ENCODE measurements at regions not wholly inside any gene's neighbourhood (a gene's known extent, or its start where the extent isn't known, plus 50 kb on each side); places are given as distances from the start of the nearest gene placed in this dataset.
A peak's percentile ranks its signal among the peaks of the same experiment; 100 is the strongest.
"Not testable (repeated sequence)": the region's sequence is repeated elsewhere in the genome, so short reads cannot be mapped to it uniquely, and the experiment has no call there.

DNA sequence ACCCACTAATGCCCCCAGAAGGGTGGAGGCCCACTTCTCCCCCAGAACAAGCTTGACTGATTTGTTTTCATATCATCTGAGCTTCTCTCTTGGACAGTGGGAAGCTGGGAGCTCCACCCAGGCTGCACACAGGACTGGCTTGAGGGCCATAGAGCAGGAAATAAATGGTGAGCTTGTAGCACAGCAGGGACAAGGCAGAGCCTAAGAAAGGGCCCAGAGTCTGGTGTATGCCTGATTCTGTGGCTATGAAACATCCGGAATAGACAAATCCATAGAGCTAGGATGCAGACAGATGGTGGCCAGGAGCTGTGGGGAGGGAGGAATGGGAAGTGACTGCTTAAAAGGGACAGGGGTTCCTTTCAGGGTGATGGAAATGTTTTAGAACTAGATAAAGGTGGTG lies 79.0 kb downstream of the ARL6IP4 start:
- peak; percentile 22 for DNase-seq

DNA sequence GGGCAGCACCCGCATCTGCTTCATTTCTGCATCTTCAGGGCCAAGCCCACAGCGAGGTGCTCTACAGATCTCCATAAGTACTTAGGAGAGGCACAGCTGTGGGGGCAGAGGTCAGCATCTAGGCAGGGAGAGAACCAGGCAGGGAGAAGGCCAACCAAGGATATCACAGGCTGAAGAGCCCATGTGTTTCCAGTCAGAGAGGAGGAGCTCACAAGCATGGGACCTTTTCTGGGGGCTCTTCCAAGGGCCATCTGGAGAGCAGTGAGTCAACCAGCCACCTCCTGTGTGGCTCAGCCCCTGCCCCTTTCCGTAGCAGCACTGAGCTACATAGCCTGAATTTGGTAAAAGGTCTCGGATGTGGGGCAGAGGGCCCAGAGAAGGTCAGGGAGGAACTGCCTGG lies 78.5 kb downstream of the ARL6IP4 start:
- DNase-seq, result no peak

DNA sequence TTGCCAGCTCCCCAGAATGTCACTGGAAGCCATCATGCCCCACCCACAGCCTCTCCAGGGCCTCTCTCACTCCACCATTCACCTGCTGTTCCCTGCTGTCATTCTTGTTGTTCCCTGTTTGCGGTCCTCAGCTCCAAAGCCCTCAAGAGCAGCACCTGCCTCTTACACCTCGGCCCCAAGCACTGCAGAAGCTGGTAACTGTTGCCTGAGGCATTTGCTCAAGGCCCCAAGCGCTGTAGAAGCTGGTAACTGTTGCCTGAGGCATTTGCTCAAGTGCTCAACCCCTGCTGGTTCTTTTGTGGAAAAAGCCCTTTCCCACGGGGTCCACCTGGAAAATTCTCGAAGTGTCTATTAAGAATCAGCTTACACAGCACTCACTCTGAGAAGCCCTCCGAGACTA lies 78.0 kb downstream of the ARL6IP4 start:
- no peak for DNase-seq

DNA sequence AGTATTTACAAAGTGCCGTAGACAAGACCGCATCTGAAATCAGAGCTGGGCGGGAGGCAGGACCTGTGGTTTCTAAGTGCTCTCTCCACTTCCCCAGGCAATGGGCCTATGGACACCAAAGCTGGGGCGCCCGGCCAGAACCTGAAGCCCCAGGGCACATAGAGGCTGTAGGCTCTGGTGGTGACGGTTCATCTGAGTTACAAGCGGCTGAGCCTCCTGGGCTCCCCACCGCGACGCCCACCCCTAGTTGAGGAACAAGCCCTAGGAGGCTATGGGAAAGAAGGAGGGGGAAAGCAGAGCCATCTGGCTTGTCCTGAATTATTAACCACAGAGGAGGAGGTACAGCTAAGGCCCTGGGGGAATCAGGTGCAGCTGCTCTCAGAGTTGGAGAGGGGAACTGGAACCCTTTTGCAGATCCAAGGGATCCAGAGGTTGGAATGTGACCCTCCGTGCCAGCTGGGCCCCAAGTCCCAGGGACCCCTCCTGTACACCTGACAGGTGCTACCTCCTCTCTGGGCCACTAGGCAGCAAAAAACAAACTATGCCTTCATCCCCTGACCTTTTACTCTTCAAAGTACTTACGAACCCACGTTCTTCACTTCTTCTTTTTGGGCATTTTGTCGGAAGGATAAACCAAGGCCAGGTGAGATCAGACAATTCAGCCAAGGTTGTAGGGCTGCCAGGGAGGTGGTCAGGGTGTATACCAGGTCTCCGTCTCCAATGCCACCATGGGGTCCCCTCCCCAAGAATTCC lies 77.2 kb downstream of the ARL6IP4 start:
- DNase-seq, result peak; percentile 28

DNA sequence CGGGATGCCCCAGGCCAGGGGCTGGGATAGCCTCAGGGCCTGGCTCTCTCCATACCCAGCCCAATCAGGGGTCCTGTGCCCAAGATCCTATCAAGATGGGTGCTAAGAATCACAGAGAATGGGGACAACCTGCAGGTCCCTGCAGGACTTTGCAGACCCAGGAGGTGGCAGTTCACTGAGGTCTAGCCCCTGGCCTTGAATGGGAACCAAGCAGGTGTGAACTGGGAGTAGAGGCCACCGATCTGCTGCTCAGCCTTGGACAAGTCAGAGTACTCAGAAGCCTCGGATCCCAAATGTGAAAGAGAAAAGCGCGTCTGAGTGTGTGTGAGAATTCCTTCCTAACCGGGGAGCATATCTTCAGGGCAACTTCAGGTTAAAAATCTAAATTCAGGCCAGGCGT lies 76.2 kb downstream of the ARL6IP4 start:
- no peak for DNase-seq

DNA sequence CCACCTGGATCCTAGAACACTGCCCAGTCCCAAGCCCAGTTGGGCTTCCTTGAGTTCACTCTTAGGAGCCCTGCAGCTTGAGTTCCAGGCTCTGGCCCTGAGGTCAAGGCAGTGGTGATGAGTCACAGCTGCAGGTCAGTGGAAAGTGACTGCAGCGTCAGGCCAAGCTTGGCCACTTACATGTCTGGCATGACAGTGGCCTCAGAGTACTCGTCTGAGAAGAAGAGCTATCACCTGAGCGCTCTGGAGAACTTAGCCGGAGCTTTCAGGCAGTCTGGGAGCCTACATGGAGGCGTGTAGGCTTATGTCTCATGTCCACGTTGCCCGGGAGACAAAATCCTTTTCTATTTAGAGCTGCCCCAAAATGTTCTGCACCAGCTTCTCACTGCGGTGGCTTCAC lies 75.6 kb downstream of the ARL6IP4 start:
- DNase-seq, result no peak

DNA sequence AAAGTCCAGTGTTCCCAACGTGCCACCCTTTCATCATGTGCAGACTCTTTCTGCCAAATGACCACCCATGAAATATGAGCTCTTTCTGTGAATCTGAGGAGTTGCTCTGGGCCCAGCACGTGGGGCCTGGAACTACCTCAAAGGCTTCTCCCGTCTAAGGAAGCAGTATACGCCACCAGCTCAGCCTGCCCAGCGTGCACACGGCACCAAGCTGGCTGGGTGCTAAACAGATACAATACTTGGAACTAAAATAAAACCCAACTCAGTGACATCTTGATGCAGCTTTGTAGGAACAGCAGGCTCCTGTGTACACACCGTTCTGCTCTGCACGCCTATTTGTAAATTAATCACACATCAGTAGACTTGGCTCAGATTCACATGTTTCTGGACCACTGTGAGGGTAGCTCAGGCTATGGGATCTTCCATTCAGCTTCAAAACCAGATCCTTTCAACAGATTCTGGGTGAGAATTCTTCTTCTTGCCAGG lies 74.8 kb downstream of the ARL6IP4 start:
- DNase-seq, result no peak

DNA sequence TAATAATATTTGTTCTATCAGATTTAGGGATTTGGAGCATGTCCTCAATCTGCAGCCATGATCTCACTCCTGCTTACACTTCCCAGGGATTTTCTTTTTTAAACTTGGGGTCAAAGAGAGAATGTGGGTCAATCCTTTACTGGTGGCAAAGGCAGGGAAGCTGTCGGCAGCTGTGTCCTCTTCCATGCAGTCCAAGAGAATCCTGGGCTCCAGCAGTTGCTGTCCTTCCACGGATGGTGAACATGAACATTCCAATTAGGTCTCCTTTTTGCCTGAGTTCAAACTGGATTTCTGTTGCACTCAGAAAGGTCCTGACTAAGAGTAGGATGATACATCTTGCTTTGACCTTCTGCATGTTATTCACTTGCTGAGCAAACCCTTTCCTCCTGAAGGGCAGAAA lies 73.9 kb downstream of the ARL6IP4 start:
- no peak for DNase-seq

DNA sequence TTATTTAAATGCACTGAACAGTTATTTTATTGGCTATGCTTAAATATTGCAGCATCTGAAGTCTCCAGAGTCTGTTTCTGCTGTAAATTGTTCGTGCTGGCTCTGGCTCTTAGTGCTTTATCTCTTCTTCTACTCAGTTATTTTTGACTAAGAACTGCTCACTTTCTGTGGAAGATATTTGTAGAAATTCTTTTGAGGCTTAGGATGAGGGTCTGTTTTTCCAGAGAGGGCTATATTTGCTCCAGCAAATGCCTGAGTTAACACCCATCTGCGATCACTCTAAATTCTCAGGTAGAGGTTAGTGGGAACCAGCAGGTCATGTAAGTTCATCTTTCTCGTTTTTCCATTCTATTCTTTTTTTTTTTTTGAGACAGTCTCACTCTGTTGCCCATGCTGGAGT lies 71.1 kb downstream of the ARL6IP4 start:
- DNase-seq, result no peak

DNA sequence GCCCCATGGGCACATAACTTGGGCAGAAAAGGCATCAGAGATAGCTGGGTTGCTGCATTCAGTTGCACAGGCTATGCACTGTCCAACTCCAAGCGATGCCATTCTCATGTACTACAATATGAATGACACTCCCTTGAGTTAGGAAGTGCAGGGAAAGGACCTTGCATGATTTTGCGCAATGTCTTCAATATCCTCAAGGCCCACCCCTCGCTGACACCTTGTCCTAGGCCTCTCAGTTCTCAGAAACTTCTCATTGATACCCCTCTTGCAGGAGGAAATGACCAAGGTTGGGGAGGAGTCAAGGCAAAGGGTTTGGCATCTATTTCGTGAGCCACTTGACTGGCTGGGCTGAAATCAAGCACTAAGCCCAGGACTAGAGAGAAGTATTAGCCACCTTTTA lies 70.4 kb downstream of the ARL6IP4 start:
- DNase-seq, result no peak

DNA sequence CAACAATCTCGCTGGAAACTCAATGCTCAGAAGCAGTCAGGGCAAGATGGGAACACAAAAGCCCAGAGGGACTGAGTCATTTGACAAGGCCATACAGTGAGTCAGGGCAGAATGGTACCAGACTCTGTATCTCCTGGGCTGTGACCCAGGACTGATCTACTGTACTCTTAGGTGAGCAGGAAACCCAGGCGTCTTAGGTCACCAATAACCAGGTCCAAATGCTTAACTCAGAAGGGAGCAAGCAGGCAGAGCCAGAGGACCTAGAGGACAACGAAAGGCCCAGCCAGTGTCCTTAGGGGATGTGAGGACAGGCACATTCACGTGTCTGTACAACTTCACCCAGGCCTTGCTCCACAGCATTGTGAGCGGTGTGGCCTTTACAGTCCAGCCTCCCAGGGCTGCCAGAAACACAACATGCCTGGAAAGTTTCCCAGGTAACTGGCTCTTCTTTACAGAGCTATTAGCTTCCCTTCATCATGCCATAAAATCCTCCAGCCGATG lies 69.9 kb downstream of the ARL6IP4 start:
- no peak for DNase-seq

DNA sequence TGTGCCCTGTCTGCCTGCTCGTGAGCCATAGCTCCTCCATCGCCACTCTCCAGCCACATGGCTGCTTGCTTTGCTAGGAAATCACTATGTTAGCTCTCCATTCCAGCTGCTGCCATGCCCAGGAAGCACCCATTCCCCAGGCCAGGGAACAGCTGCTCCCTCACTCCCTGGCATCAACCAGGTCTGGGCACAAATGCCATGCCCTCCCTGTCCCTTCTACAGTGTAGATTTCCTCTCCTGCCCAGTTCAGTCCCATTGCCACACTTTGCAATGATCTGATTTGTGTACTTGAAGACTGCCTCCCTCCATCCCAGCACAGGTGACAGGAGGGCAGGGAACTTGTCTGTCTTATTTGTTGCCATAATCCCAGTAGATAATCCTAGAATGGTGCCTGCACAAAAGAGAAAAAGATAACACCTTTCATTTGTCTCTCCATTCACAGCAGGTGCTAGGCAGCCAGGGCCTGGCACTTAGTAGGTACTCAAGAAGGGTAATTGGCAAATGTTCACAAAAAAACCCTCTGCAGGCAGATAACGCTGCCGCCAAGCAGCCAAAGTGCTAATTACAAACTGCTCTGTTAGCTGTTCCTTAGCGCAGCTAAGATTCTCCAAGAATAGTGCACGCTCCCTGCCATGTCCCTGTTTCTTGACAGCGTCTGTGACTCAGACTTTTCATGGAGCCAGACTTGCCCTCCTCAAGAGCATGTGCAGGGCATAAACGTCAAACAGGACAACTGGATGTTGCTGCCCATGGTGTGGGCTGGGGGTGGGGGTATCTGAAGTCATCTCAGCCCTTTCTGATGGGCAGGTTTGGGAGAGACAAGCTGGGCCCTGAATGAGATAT lies 69.1 kb downstream of the ARL6IP4 start:
- no peak for DNase-seq

DNA sequence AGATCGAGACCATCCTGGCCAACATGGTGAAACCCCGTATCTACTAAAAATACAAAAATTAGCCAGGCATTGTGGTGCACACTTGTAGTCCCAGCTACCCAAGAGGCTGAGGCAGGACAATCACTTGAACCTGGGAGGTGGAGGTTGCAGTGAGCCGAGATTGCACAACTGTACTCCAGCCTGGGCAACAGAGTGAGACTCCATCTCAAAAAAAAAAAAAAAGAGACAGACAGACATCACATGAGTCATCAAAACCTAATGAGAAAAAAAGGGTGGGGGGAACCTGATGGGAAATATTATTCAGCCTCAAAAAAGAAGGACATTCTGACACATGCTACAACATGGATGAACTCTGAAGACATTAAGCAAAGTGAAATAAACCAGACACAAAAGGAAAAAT lies 67.4 kb downstream of the ARL6IP4 start:
- not testable (repeated sequence) for DNase-seq

DNA sequence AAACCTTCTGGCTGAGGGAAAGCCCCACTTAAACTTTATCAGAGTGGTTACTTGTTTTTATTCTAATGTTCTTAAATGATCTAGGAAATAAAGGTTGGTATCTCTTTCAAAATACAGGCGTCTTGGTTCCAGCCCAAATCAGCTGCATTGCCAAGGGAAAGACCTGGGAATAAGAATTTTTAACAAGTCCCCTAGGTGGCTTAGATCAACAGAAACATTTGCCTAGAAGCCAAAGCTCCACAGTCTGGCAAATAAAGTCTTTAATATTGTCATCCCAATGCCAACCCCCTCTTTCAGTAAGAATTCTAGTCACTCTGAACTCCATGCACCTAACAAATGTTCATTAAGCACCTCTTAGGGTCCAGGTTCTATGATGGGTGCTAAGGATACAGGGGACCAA lies 66.8 kb downstream of the ARL6IP4 start:
- DNase-seq, result no peak

DNA sequence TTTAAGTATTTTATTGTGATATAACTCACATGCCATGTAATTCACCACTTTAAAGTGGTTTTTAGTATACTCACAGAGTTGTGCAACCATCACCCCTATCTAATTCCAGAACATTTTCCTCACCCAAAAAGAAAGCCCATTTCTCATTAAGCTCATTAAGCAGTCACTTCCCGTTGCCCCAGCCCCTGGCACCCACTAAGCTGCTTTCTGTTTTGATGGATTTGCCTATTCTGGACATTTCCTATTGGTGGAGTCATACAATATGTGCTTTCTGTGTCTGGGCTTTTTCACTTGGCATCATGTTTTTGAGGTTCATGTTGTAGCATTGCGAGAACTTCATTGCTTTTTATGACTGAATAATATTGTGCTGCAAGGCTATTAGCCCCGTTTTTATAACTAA lies 66.0 kb downstream of the ARL6IP4 start:
- DNase-seq, result no peak

DNA sequence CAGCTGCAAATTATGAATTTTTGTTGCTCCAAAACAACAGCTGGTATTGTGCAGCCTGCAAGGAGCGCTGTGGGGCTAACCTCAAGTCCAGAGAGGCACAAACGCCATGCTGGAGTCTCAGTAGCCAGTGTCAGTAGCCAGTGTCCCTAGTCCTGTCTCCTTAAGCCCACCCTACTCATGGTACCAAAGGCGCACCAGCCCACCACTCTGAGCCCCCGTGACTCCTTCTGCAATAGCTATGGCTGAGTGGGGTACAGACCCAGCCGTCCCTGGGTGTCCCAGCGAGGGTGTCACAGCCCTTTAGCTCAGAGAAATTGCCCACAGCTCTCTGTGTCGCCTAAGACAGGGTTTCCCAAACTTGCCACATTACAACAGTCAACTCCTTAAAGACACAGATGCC lies 65.2 kb downstream of the ARL6IP4 start:
- DNase-seq, result no peak

DNA sequence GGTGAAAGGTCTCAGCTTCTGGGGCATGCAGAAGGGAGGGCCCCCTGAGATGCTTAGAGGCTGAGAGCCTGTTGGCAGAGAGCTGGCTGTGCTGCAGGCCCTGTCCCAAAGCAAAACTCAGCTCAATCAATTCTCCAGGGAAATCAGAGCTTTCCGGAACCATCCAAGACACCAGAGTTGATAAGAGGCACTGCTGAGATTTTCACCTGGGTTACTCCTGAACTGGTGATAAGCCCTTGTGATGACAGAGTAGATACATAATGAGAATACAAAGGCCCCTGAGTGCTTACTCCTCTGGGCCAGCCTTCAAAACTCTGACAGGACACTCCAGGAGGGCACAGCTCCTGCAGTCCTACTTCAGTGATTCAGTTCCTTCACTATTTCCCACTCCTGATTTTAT lies 63.9 kb downstream of the ARL6IP4 start:
- DNase-seq, result no peak

DNA sequence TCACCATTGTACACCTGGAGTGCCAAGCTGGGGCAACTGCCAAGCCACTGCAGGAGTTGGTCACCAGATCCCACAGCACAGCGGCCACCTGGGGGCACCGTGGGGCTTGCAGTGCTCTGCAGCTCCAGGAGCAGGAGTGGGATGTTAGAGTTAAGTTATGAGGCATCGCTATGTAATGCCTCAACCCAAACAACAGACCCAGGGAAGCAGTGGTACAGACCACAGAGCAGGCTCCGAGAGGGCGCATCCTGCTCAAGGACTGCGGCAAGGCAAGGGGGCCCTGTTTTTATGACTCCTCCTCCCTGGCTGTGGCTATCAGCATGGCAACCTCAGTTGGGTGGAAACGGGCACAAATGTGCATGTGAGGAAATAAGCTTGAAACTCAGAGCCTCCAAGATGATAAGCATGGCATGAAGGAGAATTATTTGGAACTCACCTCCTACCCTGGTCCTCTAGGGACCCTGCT lies 63.1 kb downstream of the ARL6IP4 start:
- DNase-seq, result peak; percentile 26

DNA sequence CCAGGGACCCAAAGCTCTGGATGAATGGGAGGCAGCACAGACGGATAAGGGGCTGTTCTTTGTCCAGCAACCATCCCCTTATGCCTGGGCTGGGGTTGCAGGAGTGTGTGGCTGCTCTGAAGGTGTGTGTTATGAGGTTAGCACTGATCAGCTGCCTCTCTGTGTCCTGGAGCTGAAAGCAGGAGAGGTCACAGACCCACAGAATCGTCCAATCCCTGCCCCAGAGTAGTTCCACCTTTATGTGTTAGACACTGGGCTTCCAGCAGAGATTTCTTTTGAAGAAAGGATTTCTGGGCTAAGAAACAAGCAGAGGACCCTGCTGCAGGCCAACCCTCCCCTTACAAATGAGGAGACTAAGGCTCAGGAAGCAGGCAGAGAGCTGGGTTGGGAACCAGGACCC lies 62.4 kb downstream of the ARL6IP4 start:
- no peak for DNase-seq

DNA sequence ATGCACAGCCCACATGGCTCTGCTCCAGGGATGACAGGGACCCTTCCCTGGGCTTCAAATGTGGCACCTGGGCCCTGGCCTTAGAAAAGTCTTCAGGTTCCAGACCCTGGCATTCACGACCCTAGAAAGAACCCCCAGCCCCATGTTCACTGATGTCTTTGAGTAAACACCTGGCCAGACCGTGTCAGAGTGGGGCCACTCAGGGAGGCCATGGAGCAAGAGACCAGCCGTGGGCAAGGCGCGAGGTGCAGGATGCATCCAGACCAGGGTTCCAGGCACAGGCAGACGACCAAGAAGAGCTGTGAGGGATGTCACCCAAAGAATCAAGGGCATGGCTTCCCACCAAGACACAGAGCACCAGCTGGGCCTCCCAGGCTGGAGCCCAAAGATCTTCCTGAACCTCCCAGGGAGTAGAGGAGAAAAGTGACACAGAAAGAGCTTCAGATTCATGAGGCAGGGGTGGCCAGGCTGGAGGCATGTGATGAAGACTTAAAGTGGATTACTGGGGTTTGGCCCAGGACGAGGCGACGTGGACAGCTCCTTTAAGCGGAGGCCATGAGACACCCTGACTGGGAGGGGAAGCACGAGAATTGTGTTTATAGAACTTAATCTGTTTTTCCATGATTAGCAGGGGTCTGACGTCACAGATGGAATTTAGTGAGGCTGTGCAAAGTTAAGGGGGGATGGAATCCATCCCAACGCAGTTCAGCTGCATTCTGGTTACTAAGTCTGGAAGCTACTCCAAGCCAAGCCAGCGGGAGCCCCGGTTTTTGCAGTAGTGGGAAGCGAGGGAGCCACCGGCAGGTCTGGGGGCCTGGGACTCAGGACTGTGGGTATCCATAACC lies 61.6 kb downstream of the ARL6IP4 start:
- DNase-seq, result no peak

DNA sequence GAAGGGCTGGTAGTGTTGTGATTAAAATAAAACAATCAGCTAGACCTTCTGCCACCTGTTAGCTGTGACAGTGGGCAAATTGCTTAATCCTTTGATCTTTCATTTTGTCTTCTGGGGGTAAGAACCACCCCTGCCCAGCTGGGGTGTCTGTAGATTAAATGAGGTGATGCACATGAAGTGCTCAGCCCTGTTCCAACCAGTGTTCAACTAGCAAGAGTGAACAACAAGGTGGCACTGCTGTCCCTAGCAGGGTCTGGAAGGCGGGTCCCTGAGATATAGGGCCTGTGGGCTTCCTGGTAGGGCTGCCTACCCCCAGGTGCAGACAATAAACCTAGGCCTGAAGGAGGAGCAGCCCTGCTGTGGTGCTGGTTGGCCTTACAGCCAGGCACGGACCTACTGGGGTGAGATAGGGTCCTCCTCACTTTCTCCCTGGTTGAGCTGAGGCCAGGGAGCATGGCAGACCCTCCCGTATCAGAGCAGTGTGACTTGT lies 60.6 kb downstream of the ARL6IP4 start:
- peak; percentile 5 for DNase-seq

DNA sequence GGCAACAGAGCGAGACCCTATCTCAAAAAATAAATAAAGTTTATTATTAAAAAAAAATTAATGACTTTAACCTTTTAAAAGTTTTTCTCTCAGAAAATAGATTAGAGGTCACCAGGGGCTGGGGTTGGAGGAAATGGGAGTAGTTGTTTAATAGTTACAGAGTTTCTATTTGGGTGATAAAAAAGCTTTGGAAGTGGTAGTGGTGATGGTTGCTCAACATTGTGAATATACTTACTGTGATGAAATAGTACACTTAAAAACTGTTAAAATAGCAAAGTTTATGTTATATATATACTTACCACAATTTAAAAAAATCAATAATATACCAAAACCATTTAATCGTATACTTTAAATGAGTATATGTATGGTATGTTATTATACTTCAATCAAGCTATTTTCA lies 59.6 kb downstream of the ARL6IP4 start:
- DNase-seq, result no peak

DNA sequence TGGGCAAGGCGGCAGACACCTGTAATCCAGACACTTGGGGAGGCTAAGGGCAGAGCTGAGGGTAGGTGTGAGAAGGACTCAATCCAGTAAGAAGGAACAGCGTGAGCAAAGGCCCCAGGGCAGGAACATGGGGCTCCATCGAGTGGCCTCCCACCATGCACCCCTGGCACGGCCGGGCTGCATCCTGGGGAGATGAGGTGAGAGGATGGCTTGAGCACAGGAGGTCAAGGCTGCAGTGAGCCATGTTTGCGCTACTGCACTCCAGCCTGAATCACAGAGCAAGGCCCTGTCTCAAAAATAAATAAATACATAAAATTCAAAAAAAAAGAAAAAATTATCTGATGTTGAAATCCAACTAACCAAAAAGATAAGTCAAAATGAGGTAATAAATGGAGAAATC lies 58.5 kb downstream of the ARL6IP4 start:
- DNase-seq, result no peak
